ENCODE measurements at regions not wholly inside any gene's neighbourhood (a gene's known extent, or its start where the extent isn't known, plus 50 kb on each side); places are given as distances from the start of the nearest gene placed in this dataset.

DNA sequence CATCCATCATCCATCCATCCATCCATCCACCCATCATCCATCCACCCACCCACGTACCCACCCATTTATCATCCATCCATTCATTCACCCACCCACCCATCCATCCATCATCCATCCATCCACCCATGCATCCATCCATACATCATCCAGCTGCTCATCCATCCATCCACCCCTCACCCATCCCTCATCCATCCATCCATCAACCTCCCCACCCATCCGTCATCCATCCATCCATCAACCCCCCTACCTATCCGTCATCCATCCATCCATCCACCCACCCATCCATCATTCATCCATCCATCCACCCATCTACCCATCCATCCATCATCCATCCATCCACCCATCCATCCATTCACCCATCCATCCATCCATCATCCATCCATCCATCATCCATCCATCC is 306.2 kb upstream of the SFSWAP start:
- TF ChIP-seq CTCF (IDR thresholded peaks at IDR 0.05; ENCODE audit: insufficient read depth, low read length) (no peak), POLR2AphosphoS5 (IDR thresholded peaks at IDR 0.05; ENCODE audit: low read depth) (no peak)
- TF ChIP-seq, protein P1, sequence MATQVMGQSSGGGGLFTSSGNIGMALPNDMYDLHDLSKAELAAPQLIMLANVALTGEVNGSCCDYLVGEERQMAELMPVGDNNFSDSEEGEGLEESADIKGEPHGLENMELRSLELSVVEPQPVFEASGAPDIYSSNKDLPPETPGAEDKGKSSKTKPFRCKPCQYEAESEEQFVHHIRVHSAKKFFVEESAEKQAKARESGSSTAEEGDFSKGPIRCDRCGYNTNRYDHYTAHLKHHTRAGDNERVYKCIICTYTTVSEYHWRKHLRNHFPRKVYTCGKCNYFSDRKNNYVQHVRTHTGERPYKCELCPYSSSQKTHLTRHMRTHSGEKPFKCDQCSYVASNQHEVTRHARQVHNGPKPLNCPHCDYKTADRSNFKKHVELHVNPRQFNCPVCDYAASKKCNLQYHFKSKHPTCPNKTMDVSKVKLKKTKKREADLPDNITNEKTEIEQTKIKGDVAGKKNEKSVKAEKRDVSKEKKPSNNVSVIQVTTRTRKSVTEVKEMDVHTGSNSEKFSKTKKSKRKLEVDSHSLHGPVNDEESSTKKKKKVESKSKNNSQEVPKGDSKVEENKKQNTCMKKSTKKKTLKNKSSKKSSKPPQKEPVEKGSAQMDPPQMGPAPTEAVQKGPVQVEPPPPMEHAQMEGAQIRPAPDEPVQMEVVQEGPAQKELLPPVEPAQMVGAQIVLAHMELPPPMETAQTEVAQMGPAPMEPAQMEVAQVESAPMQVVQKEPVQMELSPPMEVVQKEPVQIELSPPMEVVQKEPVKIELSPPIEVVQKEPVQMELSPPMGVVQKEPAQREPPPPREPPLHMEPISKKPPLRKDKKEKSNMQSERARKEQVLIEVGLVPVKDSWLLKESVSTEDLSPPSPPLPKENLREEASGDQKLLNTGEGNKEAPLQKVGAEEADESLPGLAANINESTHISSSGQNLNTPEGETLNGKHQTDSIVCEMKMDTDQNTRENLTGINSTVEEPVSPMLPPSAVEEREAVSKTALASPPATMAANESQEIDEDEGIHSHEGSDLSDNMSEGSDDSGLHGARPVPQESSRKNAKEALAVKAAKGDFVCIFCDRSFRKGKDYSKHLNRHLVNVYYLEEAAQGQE (IDR thresholded peaks at IDR 0.05; ENCODE audit: insufficient replicate concordance, low read depth): no peak
